ENCODE measurements at regions not wholly inside any gene's neighbourhood (a gene's known extent, or its start where the extent isn't known, plus 50 kb on each side); places are given as distances from the start of the nearest gene placed in this dataset.

DNA sequence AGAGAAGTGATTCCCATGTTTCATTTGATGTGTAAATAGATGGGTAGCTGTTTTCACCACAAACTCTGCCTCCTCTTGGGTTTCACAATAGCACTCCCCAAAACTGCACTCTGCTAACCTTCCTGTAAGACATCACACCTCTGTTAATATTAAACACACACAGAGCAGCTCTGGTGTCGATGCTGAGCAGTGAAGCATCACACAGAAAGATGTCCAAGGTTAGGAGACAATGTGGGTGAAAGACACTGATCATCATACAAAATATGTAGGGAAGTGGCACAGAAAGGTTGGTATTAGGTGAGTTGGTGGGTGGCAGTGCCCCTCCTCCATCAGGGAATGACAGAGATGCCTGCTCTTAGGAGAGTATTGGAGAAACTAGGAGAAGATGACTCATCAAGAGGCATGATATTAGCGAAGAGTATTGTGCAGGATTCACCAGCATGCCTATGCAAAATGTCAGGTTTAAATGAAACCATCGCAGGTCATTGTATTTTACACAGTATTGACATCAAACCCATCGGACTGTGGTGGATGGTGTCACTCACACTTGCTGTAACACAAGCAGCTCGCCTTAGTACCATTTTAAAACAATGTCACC lies 199.7 kb downstream of the TBXT start:
- TF ChIP-seq EZH2 (IDR thresholded peaks at IDR 0.05): no peak
- no peak for TF ChIP-seq POLR2AphosphoS5 (IDR thresholded peaks at IDR 0.05; ENCODE audit: borderline replicate concordance, low read depth, low read length)

All from SK-N-MC (cell line).